Natural killer cell (primary cell): ENCODE measurements at regions not wholly inside any gene's neighbourhood (a gene's known extent, or its start where the extent isn't known, plus 50 kb on each side); places are given as distances from the start of the nearest gene placed in this dataset.

Source experiments
- ATAC-seq, 3 donors: fragments of 150-1000 bp in 2 of 3; fragments of 200-7000 bp in 1 of 3; cut with Tn5 transposase; 1 replicate in 1 of 3; 2 replicates in 2 of 3; pipeline ENCODE4 v1.10.0; 2021; ENCODE audit warnings: mild to moderate bottlenecking in 2 of 3, moderate library complexity in 2 of 3
- DNase-seq, 2 donors: peaks; one replicate each; pipeline versions ENCODE4 v3.0.0 to v3.0.0-alpha.2; 2013 to 2021; ENCODE audit warnings: mixed read lengths in 1 of 2
- H3K27ac ChIP-seq: one replicate; pipeline ENCODE4 v1.5.1; 2013; ENCODE audit warnings: mild to moderate bottlenecking, low read length
- H3K27me3 ChIP-seq: one replicate; pipeline ENCODE4 v1.6.1; 2013; ENCODE audit warnings: low read length; ENCODE audit not compliant: control insufficient read depth, insufficient read depth
- H3K36me3 ChIP-seq: one replicate; pipeline ENCODE4 v1.6.1; 2013; ENCODE audit warnings: low read length; ENCODE audit not compliant: control insufficient read depth, insufficient read depth
- H3K4me1 ChIP-seq: one replicate; pipeline ENCODE4 v1.6.1; 2013; ENCODE audit warnings: low read length; ENCODE audit not compliant: control insufficient read depth, insufficient read depth
- H3K4me3 ChIP-seq: one replicate; pipeline ENCODE4 v1.5.1; 2013; ENCODE audit warnings: low read length
- H3K9me3 ChIP-seq: one replicate; pipeline ENCODE4 v1.6.1; 2013; ENCODE audit warnings: low read length; ENCODE audit not compliant: control insufficient read depth, insufficient read depth
- H3K27ac Mint-ChIP-seq, 2 donors: one replicate each; pipeline ENCODE4 v1.8.0; 2022; ENCODE audit warnings: mild to moderate bottlenecking in 2 of 2, mixed read lengths in 2 of 2, moderate library complexity in 1 of 2
- H3K27me3 Mint-ChIP-seq, 2 donors: one replicate each; pipeline ENCODE4 v1.8.0; 2022; ENCODE audit warnings: low read depth in 2 of 2, mixed read lengths in 2 of 2
- H3K36me3 Mint-ChIP-seq: one replicate; pipeline ENCODE4 v1.8.0; 2022; ENCODE audit warnings: mixed read lengths
- H3K4me1 Mint-ChIP-seq, 2 donors: one replicate each; pipeline ENCODE4 v1.8.0; 2022; ENCODE audit warnings: mixed read lengths in 2 of 2
- H3K4me3 Mint-ChIP-seq: one replicate; pipeline ENCODE4 v1.8.0; 2022; ENCODE audit warnings: mild to moderate bottlenecking, moderate library complexity, mixed read lengths
- H3K9me3 Mint-ChIP-seq, 2 donors: one replicate each; pipeline ENCODE4 v1.8.0; 2022; ENCODE audit warnings: mixed read lengths in 2 of 2
- WGBS: methylation state at CpG from one replicate; pipeline ENCODE4 v1.1.7; 2013; ENCODE audit warnings: missing lambda C conversion rate; ENCODE audit not compliant: insufficient coverage; 5-methylcytosine and 5-hydroxymethylcytosine counted together
- intact Hi-C: fragments of 100-400 bp; cut with micrococcal nuclease; formaldehyde crosslinking; loops from one replicate; pipeline ENCODE4 v1.14.2; 2022
- TF ChIP-seq, protein P1 (sequence below): fragments of 200-600 bp; IDR thresholded peaks from one replicate; pipeline ENCODE4 v1.8.0; 2022; ENCODE audit warnings: antibody characterized with exemption

DNA sequence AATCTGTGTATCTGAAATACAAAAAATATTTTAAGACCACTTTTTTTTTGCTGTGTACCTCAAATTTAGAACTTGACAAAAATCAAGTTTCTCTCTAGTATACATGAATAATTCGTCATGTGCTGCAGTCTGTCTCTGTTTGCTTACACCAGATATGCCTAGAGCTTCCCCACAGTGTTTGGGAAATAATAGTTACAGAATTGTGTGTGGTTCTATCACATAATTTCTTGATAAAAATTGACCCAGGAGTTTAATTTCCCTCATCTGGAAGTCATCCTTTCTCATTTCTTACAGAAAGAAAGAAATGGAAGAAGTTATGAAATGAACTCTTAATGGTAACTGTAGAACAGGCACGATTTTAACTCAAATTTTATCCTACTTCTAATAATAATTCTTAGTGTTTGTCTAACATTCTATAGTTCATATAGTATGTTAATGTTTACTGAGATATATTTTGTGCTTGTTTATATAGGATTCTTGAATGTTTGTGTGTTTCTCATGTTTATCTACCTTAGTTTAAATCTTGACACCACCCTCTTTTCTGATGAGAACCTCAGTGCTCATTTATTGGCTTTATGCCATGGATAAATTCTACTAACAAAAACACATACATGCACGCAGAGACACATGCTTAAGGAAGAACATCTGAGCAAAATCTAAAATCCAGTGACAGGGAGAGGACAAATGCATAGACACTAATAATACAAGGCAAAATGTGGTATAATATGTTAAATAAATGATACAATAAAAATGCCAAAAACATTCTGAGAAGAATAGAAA, 61.4 kb upstream of the CTSC start:
- TF ChIP-seq, protein P1, sequence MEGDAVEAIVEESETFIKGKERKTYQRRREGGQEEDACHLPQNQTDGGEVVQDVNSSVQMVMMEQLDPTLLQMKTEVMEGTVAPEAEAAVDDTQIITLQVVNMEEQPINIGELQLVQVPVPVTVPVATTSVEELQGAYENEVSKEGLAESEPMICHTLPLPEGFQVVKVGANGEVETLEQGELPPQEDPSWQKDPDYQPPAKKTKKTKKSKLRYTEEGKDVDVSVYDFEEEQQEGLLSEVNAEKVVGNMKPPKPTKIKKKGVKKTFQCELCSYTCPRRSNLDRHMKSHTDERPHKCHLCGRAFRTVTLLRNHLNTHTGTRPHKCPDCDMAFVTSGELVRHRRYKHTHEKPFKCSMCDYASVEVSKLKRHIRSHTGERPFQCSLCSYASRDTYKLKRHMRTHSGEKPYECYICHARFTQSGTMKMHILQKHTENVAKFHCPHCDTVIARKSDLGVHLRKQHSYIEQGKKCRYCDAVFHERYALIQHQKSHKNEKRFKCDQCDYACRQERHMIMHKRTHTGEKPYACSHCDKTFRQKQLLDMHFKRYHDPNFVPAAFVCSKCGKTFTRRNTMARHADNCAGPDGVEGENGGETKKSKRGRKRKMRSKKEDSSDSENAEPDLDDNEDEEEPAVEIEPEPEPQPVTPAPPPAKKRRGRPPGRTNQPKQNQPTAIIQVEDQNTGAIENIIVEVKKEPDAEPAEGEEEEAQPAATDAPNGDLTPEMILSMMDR: no peak
- DNase-seq (no peak), ATAC-seq (no peak)
- no peaks in the 10 kb centered on the region for H3K36me3 ChIP-seq
- intact Hi-C loops: no loop called here
- no peaks in the 10 kb centered on the region for H3K27me3 ChIP-seq
- H3K4me1 ChIP-seq: no peaks in the 10 kb centered on the region
- no peaks in the 10 kb centered on the region for H3K9me3 ChIP-seq
- Mint-ChIP-seq H3K9me3 (peaks cover 0 to 2% of the 10 kb centered on the region in 2 donors), H3K36me3 (no peaks in the 10 kb centered on the region), H3K27me3 (peaks cover 0 to 3% of the 10 kb centered on the region in 2 donors), H3K27ac (no peak overlapping the region), H3K4me3 (no peak overlapping the region), H3K4me1 (no peaks in the 10 kb centered on the region)
- no peak overlapping the region for H3K27ac ChIP-seq
- no peak overlapping the region for H3K4me3 ChIP-seq
- 94% methylated on average over 2 of the region's 3 CpGs for WGBS

GRCh38 chr11:88398372-88398771, 60.8 kb upstream of the CTSC start:
- H3K4me1 Mint-ChIP-seq: no peaks in the 10 kb centered on the region
- 67% methylated on average over 1 of the region's 2 CpGs for WGBS

DNA sequence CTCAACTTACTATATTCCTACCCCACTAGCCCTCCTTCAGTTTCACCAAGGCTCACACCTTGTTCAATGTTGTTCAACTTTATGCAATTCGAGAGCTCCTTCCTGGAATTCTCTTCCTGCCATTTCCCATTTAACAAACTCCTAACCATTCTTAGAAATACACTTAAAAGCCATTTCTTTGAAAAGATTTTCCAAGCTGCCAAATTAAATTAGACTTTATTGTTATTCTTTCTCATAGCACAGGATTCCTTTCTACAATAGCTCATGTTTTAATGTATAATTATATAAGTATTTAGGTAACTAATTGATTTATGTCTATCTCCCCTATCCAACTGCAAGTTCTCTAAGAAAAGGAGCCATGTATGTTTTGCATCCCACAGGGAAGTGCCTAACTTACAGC, 52.7 kb upstream of the CTSC start:
- H3K27ac ChIP-seq: no peak overlapping the region
- no peak for DNase-seq
- no peaks in the 10 kb centered on the region for H3K36me3 Mint-ChIP-seq
- H3K27me3 Mint-ChIP-seq: no peaks in the 10 kb centered on the region
- TF ChIP-seq, protein P1: no peak
- H3K4me1 Mint-ChIP-seq: no peaks in the 10 kb centered on the region
- 100% methylated on average over 1 of the region's 1 CpG for WGBS
- intact Hi-C loops: no loop called here
- no peaks in the 10 kb centered on the region for H3K36me3 ChIP-seq
- H3K4me3 Mint-ChIP-seq: no peak overlapping the region
- no peaks in the 10 kb centered on the region for H3K9me3 Mint-ChIP-seq
- no peak for ATAC-seq
- H3K4me1 ChIP-seq: no peaks in the 10 kb centered on the region
- H3K27me3 ChIP-seq: no peaks in the 10 kb centered on the region
- no peaks in the 10 kb centered on the region for H3K9me3 ChIP-seq
- no peak overlapping the region for H3K27ac Mint-ChIP-seq
- H3K4me3 ChIP-seq: no peak overlapping the region

More at GRCh38 chr11:88398372-88398771, 60.8 kb upstream of the CTSC start:
- ATAC-seq (peak in 1 of 3 donors; percentile 42), DNase-seq (no peak)
- Histone ChIP-seq H3K4me3 (no peak overlapping the region), H3K36me3 (no peaks in the 10 kb centered on the region), H3K4me1 (no peaks in the 10 kb centered on the region), H3K27me3 (no peaks in the 10 kb centered on the region), H3K27ac (no peak overlapping the region), H3K9me3 (no peaks in the 10 kb centered on the region)
- Mint-ChIP-seq H3K36me3 (no peaks in the 10 kb centered on the region), H3K27me3 (peaks cover 0 to 3% of the 10 kb centered on the region in 2 donors), H3K27ac (no peak overlapping the region), H3K4me3 (no peak overlapping the region), H3K9me3 (peaks cover 0 to 2% of the 10 kb centered on the region in 2 donors)
- intact Hi-C loops: no loop called here
- TF ChIP-seq, protein P1: no peak

- TF ChIP-seq, protein P1: no peak
- Mint-ChIP-seq H3K27me3 (no peaks in the 10 kb centered on the region), H3K27ac (no peak overlapping the region), H3K9me3 (no peaks in the 10 kb centered on the region), H3K4me1 (no peaks in the 10 kb centered on the region), H3K4me3 (no peak overlapping the region), H3K36me3 (no peaks in the 10 kb centered on the region)
- no peaks in the 10 kb centered on the region for H3K9me3 ChIP-seq
- DNase-seq: no peak
- no peaks in the 10 kb centered on the region for H3K4me1 ChIP-seq
- no peak overlapping the region for H3K4me3 ChIP-seq
- no peaks in the 10 kb centered on the region for H3K36me3 ChIP-seq
- intact Hi-C loops: no loop called here
- no peaks in the 10 kb centered on the region for H3K27me3 ChIP-seq
- H3K27ac ChIP-seq: no peak overlapping the region
- ATAC-seq: no peak
Observed at GRCh38 chr11:88387957-88388356, 50.4 kb upstream of the CTSC start.
